ENCODE measurements at regions not wholly inside any gene's neighbourhood (a gene's known extent, or its start where the extent isn't known, plus 50 kb on each side); places are given as distances from the start of the nearest gene placed in this dataset.

- POLR2A ChIA-PET, result no interaction called here
- H3K9me3 ChIP-seq, result peaks cover 21% of the 10 kb centered on the region
- no peaks in the 10 kb centered on the region for H3K27me3 ChIP-seq (replicated peaks; ENCODE audit: control insufficient read depth, insufficient read depth, low read length)
- no peak overlapping the region for H3K4me3 ChIP-seq (ENCODE audit: low read depth, low read length)
- no peaks in the 10 kb centered on the region for H3K36me3 ChIP-seq (ENCODE audit: control insufficient read depth, insufficient read depth, low read length)
- CTCF ChIA-PET, result interaction anchor here (0.6 to 1.1 kb wide), 3 partner anchors 11 to 94 kb away, joined by 3 to 4 read pairs (median 4); no protein-coding TSS in a partner anchor
- H3K9me3 Mint-ChIP-seq (ENCODE audit: unreplicated experiment), result peaks cover 16% of the 10 kb centered on the region
- no peak overlapping the region for H3K27ac Mint-ChIP-seq (ENCODE audit: unreplicated experiment)
- intact Hi-C loops (cut with micrococcal nuclease; ENCODE audit: unreplicated experiment), result no loop called here
- no TSS peak for BruUV-seq (replicated peaks)
- H3K4me3 Mint-ChIP-seq (ENCODE audit: unreplicated experiment), result no peak overlapping the region
- H3K27me3 Mint-ChIP-seq (ENCODE audit: insufficient read depth, unreplicated experiment), result peaks cover 4% of the 10 kb centered on the region
- no peaks in the 10 kb centered on the region for H3K36me3 Mint-ChIP-seq (ENCODE audit: insufficient read depth, unreplicated experiment)
- DNase-seq, result peak in 1 of 2 experiments; percentile 3
- H3K4me1 Mint-ChIP-seq (ENCODE audit: low read depth, unreplicated experiment), result no peaks in the 10 kb centered on the region
- TF ChIP-seq CTCF (IDR thresholded peaks at IDR 0.05; ENCODE audit: insufficient read depth in 1 of 2, low read depth in 1 of 2, low read length in 1 of 2, severe bottlenecking in 1 of 2, unreplicated experiment in 1 of 2), result no peak
- no peaks in the 10 kb centered on the region for H3K4me1 ChIP-seq
Measured at GRCh38 chr7:157475095-157475494, 138.3 kb downstream of the DNAJB6 start.

GRCh38 chr7:157475601-157476000, 138.8 kb downstream of the DNAJB6 start:
- TF ChIP-seq CTCF (IDR thresholded peaks at IDR 0.05; ENCODE audit: insufficient read depth in 1 of 2, low read depth in 1 of 2, low read length in 1 of 2, severe bottlenecking in 1 of 2, unreplicated experiment in 1 of 2), result no peak
- no peaks in the 10 kb centered on the region for H3K36me3 ChIP-seq (ENCODE audit: control insufficient read depth, insufficient read depth, low read length)
- H3K4me3 ChIP-seq (ENCODE audit: low read depth, low read length), result no peak overlapping the region
- no peaks in the 10 kb centered on the region for H3K4me1 ChIP-seq
- ChIA-PET CTCF (interaction anchor here (0.8 kb wide), 1 partner anchor 77 kb away, joined by 3 read pairs; no protein-coding TSS in a partner anchor), POLR2A (no interaction called here)
- no peaks in the 10 kb centered on the region for H3K36me3 Mint-ChIP-seq (ENCODE audit: insufficient read depth, unreplicated experiment)
- no peak overlapping the region for H3K27ac Mint-ChIP-seq (ENCODE audit: unreplicated experiment)
- DNase-seq, result no peak
- H3K27me3 ChIP-seq (replicated peaks; ENCODE audit: control insufficient read depth, insufficient read depth, low read length), result no peaks in the 10 kb centered on the region
- no TSS peak for BruUV-seq (replicated peaks)
- peaks cover 21% of the 10 kb centered on the region for H3K9me3 ChIP-seq
- H3K4me3 Mint-ChIP-seq (ENCODE audit: unreplicated experiment), result no peak overlapping the region
- no peaks in the 10 kb centered on the region for H3K4me1 Mint-ChIP-seq (ENCODE audit: low read depth, unreplicated experiment)
- intact Hi-C loops (cut with micrococcal nuclease; ENCODE audit: unreplicated experiment), result no loop called here
- H3K9me3 Mint-ChIP-seq (ENCODE audit: unreplicated experiment), result peaks cover 16% of the 10 kb centered on the region
- peaks cover 4% of the 10 kb centered on the region for H3K27me3 Mint-ChIP-seq (ENCODE audit: insufficient read depth, unreplicated experiment)

DNA sequence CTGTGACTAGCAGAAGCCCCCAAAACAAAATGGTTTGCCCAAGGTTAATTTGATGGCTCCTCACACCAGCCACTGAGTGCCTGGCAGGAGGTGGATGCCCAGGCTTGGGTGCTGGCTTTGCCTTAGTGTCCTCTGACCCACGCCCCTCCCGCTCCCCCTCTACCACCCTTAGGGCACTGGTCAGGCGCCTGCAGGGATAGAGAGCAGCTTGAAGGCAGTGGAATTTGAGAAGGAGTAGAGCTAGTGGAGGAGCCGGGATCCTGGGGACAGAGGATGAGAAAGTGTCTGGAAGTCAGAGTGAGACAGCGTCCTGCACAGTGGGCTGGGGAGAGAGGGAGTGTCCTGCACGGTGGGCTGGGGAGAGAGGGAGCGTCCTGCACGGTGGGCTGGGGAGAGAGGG, 139.4 kb downstream of the DNAJB6 start:
- Histone ChIP-seq H3K27me3 (replicated peaks; ENCODE audit: control insufficient read depth, insufficient read depth, low read length) (no peaks in the 10 kb centered on the region), H3K4me3 (ENCODE audit: low read depth, low read length) (no peak overlapping the region), H3K9me3 (peaks cover 21% of the 10 kb centered on the region), H3K36me3 (ENCODE audit: control insufficient read depth, insufficient read depth, low read length) (no peaks in the 10 kb centered on the region), H3K4me1 (no peaks in the 10 kb centered on the region)
- ChIA-PET CTCF (no interaction called here), POLR2A (no interaction called here)
- Mint-ChIP-seq H3K4me3 (ENCODE audit: unreplicated experiment) (no peak overlapping the region), H3K27me3 (ENCODE audit: insufficient read depth, unreplicated experiment) (peaks cover 4% of the 10 kb centered on the region), H3K9me3 (ENCODE audit: unreplicated experiment) (peaks cover 16% of the 10 kb centered on the region), H3K27ac (ENCODE audit: unreplicated experiment) (no peak overlapping the region), H3K36me3 (ENCODE audit: insufficient read depth, unreplicated experiment) (no peaks in the 10 kb centered on the region), H3K4me1 (ENCODE audit: low read depth, unreplicated experiment) (no peaks in the 10 kb centered on the region)
- intact Hi-C loops (cut with micrococcal nuclease; ENCODE audit: unreplicated experiment), result no loop called here
- BruUV-seq (replicated peaks), result no TSS peak
- no peak for TF ChIP-seq CTCF (IDR thresholded peaks at IDR 0.05; ENCODE audit: insufficient read depth in 1 of 2, low read depth in 1 of 2, low read length in 1 of 2, severe bottlenecking in 1 of 2, unreplicated experiment in 1 of 2)
- DNase-seq, result peak in 1 of 2 experiments; percentile 3

Measured in Caco-2 (cell line).